Kidney epithelial cell (primary cell): ENCODE measurements at regions not wholly inside any gene's neighbourhood (a gene's known extent, or its start where the extent isn't known, plus 50 kb on each side); places are given as distances from the start of the nearest gene placed in this dataset.
"Not testable (repeated sequence)": the region's sequence is repeated elsewhere in the genome, so short reads cannot be mapped to it uniquely, and the experiment has no call there.

Experiments
- DNase-seq: peaks from one replicate; pipeline ENCODE4 v3.0.0-alpha.2; 2010; ENCODE audit warnings: low read depth
- H3K27me3 ChIP-seq: 2 replicates; pipeline ENCODE4 v1.6.0; 2011; ENCODE audit warnings: low read length; ENCODE audit not compliant: control insufficient read depth, insufficient read depth
- H3K36me3 ChIP-seq: 2 replicates; pipeline ENCODE4 v1.5.1; 2011; ENCODE audit warnings: low read length; ENCODE audit not compliant: control insufficient read depth, insufficient read depth
- H3K4me3 ChIP-seq: 2 replicates; pipeline ENCODE4 v1.5.1; 2011; ENCODE audit warnings: low read depth, mild to moderate bottlenecking, control low read depth, low read length
- TF ChIP-seq, protein P1 (sequence below): IDR thresholded peaks from 2 replicates; pipeline ENCODE4 v1.5.1; 2011; ENCODE audit warnings: mild to moderate bottlenecking, moderate library complexity, low read length, control low read depth, inconsistent platforms; ENCODE audit not compliant: insufficient read depth, poor library complexity, severe bottlenecking

DNA sequence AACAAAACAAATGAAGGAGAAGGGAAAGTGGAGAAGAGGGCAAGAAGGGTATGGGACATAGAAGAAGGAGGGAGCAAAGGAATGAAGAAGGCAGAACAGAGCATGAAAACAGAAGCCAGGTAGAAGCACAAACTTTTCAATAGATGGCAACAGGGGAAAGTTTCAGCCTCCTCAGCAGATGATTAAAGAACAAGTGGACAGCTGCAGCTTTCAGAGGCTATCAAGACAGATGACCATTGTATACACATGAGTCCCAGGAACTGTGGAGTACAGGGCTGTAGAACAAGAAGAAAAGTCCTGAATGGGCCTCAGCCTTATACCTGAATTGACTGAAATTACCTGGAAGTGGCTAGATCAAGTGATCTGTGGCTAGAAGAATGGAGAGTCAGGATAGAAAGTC is 62.0 kb upstream of the FIBIN start:
- Histone ChIP-seq H3K27me3 (no peaks in the 10 kb centered on the region), H3K36me3 (no peaks in the 10 kb centered on the region), H3K4me3 (no peak overlapping the region)
- TF ChIP-seq, protein P1, sequence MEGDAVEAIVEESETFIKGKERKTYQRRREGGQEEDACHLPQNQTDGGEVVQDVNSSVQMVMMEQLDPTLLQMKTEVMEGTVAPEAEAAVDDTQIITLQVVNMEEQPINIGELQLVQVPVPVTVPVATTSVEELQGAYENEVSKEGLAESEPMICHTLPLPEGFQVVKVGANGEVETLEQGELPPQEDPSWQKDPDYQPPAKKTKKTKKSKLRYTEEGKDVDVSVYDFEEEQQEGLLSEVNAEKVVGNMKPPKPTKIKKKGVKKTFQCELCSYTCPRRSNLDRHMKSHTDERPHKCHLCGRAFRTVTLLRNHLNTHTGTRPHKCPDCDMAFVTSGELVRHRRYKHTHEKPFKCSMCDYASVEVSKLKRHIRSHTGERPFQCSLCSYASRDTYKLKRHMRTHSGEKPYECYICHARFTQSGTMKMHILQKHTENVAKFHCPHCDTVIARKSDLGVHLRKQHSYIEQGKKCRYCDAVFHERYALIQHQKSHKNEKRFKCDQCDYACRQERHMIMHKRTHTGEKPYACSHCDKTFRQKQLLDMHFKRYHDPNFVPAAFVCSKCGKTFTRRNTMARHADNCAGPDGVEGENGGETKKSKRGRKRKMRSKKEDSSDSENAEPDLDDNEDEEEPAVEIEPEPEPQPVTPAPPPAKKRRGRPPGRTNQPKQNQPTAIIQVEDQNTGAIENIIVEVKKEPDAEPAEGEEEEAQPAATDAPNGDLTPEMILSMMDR: no peak
- DNase-seq: no peak

DNA sequence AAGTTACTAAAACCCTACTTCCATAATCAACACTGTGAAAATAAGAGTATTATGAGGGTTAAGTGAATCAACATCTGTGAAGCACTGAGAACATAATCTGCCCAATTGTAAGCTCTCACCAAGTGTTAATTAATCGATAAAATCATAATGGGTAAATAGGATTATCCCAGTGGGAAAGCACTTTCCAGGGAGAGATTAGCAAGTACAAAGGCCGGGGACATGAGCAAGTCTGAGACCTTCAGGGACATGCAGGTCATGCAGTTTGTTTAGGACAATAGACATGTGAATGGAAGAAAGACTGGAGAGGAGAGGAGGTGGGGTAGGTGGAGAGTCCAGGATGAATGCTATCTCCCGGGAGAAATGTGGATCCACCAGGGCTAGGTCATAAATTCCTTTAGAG is 57.8 kb upstream of the FIBIN start:
- no peak overlapping the region for H3K4me3 ChIP-seq
- TF ChIP-seq, protein P1: no peak
- DNase-seq: no peak
- H3K27me3 ChIP-seq: no peaks in the 10 kb centered on the region
- H3K36me3 ChIP-seq: no peaks in the 10 kb centered on the region

DNA sequence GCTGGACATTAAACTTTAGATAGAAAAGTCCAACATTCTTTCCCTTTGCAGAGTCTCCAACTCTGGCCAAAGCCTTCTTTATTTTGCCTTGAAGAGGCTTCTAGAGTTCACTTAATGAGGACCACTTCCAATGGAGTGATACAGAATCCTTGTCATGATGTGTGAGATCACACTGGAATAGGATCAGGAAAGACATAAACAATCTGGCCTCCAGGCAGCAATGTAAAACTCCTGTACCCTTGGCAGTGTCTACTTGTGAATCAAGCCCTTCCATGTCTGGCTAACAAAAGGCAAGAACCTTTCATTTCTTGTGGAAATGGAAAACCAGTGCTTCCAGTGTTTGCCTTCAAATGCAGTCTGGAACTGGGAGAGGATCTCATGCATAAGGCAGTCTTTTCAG is 56.5 kb upstream of the FIBIN start:
- no peaks in the 10 kb centered on the region for H3K27me3 ChIP-seq
- no peak overlapping the region for H3K4me3 ChIP-seq
- TF ChIP-seq, protein P1: no peak
- no peaks in the 10 kb centered on the region for H3K36me3 ChIP-seq
- no peak for DNase-seq

DNA sequence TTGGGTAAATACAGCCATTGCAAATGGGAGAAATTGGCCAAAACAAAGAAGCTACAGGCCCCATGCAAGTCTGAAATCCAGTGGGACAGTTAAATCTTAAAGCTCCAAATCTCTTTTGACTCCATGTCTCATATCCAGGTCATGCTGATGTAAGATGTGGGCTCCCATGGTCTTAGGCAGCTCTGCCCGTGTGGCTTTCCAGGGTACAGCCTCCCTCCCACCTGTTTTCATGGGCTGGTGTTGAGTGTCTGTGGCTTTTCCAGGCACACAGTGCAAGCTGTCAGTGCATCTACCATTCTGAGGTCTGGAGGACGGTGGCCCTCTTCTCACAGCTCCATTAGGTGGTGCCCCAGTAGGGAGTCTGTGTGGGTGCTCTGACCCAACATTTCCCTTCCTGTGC is 53.4 kb upstream of the FIBIN start:
- not testable (repeated sequence) for H3K27me3 ChIP-seq, H3K4me3 ChIP-seq, H3K36me3 ChIP-seq, DNase-seq

DNA sequence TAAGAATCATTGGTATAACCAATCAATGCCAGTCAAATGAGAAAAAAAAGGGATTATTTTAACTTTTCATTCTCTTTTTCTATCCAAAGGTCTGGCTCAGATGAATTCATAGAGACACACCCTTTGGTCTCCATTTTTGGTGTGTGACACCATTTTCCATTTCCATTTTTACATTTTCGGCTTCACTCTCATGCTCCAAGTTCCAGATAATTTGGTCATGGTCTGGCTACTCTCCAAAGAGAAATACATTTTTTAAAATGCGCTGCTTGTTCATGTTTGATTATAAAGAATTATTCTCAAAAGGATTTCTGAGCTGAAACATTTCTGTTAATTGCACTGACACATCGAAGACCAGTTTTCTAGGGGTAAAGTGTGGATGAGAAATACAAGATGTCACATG is 51.6 kb upstream of the FIBIN start:
- DNase-seq: no peak
- no peaks in the 10 kb centered on the region for H3K36me3 ChIP-seq
- H3K27me3 ChIP-seq: no peaks in the 10 kb centered on the region
- TF ChIP-seq, protein P1: no peak
- H3K4me3 ChIP-seq: no peak overlapping the region

DNA sequence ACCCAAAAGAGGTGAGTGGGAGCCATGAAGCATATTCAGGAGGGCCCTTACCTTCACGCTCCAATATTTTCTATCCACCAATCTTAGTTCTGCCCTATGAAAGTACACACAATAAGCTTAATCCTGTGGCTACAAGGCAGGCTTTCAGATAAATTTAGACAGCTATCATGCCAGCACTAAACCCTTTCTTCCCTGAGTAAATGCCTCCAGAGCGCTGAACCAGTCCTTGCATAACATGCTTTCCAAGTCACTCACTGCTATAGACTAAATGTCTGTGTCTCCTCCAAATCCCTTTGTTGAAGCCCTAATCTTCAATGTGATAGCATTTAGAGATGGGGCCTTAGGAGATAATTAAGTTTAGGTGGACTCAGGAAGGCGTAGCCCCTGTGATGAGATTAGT is 50.3 kb upstream of the FIBIN start:
- Histone ChIP-seq H3K27me3 (no peaks in the 10 kb centered on the region), H3K36me3 (no peaks in the 10 kb centered on the region), H3K4me3 (no peak overlapping the region)
- TF ChIP-seq, protein P1: no peak
- no peak for DNase-seq
